Neural cell (in vitro differentiated cells): ENCODE measurements at regions not wholly inside any gene's neighbourhood (a gene's known extent, or its start where the extent isn't known, plus 50 kb on each side); places are given as distances from the start of the nearest gene placed in this dataset.

Experiments
- H2AFZ ChIP-seq: fragments of 200-600, 300-800 bp; sonication (generic), shearing (Covaris generic); 2 replicates; pipeline ENCODE4 v1.6.0; 2014; ENCODE audit warnings: low read depth, mild to moderate bottlenecking, antibody characterized with exemption, low read length, moderate library complexity
- H3F3A ChIP-seq: fragments of 200-600 bp; shearing (Covaris generic); 2 replicates; pipeline ENCODE4 v1.6.1; 2016; ENCODE audit warnings: mild to moderate bottlenecking, moderate library complexity, mixed read lengths, antibody characterized with exemption, low read length; ENCODE audit not compliant: insufficient read depth, poor library complexity, severe bottlenecking
- H3K27ac ChIP-seq: fragments of 200-600, 300-800 bp; sonication (generic), shearing (Covaris generic); 2 replicates; pipeline ENCODE4 v1.5.1; 2014; ENCODE audit warnings: mild to moderate bottlenecking, low read length, moderate library complexity
- H3K27me3 ChIP-seq: fragments of 300-800, 200-600 bp; sonication (generic), shearing (Covaris generic); 2 replicates; pipeline ENCODE4 v1.6.0; 2014; ENCODE audit warnings: mild to moderate bottlenecking, low read depth, low read length, moderate library complexity; ENCODE audit not compliant: insufficient read depth
- H3K36me3 ChIP-seq: fragments of 300-800, 200-600 bp; sonication (generic), shearing (Covaris generic); 2 replicates; pipeline ENCODE4 v1.5.1; 2014; ENCODE audit warnings: mild to moderate bottlenecking, antibody characterized with exemption, low read length, moderate library complexity; ENCODE audit not compliant: insufficient read depth
- H3K4me2 ChIP-seq: fragments of 300-800, 200-600 bp; sonication (generic), shearing (Covaris generic); 2 replicates; pipeline ENCODE4 v1.6.0; 2014; ENCODE audit warnings: mild to moderate bottlenecking, low read length
- H3K4me3 ChIP-seq: fragments of 300-800, 200-600 bp; sonication (generic), shearing (Covaris generic); 2 replicates; pipeline ENCODE4 v1.5.1; 2014; ENCODE audit warnings: mild to moderate bottlenecking, low read length, moderate library complexity
- H3K79me2 ChIP-seq: fragments of 200-600 bp; shearing (Covaris generic); replicated peaks from 2 replicates; pipeline ENCODE4 v1.6.0; 2014; ENCODE audit warnings: mild to moderate bottlenecking, low read length, moderate library complexity; ENCODE audit not compliant: insufficient read depth
- H3K9ac ChIP-seq: fragments of 300-800, 200-600 bp; sonication (generic), shearing (Covaris generic); 2 replicates; pipeline ENCODE4 v1.6.1; 2016; ENCODE audit warnings: mild to moderate bottlenecking, low read length, mixed read lengths
- H3K9me2 ChIP-seq: fragments of 200-600 bp; shearing (Covaris generic); 2 replicates; pipeline ENCODE4 v1.6.1; 2016; ENCODE audit warnings: mild to moderate bottlenecking, low read length, mixed read lengths; ENCODE audit not compliant: insufficient read depth
- H3K9me3 ChIP-seq: fragments of 200-600, 300-800 bp; sonication (generic), shearing (Covaris generic); 2 replicates; pipeline ENCODE4 v1.6.1; 2016; ENCODE audit warnings: mild to moderate bottlenecking, mixed run types, low read length, moderate library complexity, mixed read lengths
- H4K20me1 ChIP-seq: fragments of 200-600 bp; shearing (Covaris generic); 2 replicates; pipeline ENCODE4 v1.6.1; 2016; ENCODE audit warnings: mild to moderate bottlenecking, mixed run types; ENCODE audit not compliant: insufficient read depth
- EP300 ChIP-seq: fragments of 450-650 bp; conservative IDR thresholded peaks from 2 replicates; pipeline ENCODE4 v1.6.1; 2014; ENCODE audit warnings: antibody characterized with exemption, mild to moderate bottlenecking, moderate library complexity; ENCODE audit not compliant: poor library complexity, severe bottlenecking
- EZH2 ChIP-seq: fragments of 200-600, 300-800 bp; shearing (Covaris generic), sonication (generic); IDR thresholded peaks from 2 replicates; pipeline ENCODE4 v1.6.1; 2014; ENCODE audit warnings: antibody characterized with exemption, low read length, borderline replicate concordance, mild to moderate bottlenecking; ENCODE audit not compliant: insufficient read depth, poor library complexity, severe bottlenecking
- MXI1 ChIP-seq: fragments of 450-650 bp; conservative IDR thresholded peaks from 2 replicates; pipeline ENCODE4 v1.6.1; 2014; ENCODE audit warnings: antibody characterized with exemption, mild to moderate bottlenecking; ENCODE audit not compliant: poor library complexity, severe bottlenecking
- POLR2AphosphoS5 ChIP-seq: IDR thresholded peaks from 2 replicates; pipeline ENCODE4 v1.6.1; 2012
- RAD21 ChIP-seq: fragments of 450-650 bp; conservative IDR thresholded peaks from 2 replicates; pipeline ENCODE4 v1.6.1; 2014; ENCODE audit warnings: antibody characterized with exemption, mild to moderate bottlenecking, moderate library complexity
- SMC3 ChIP-seq: fragments of 450-650 bp; conservative IDR thresholded peaks from 2 replicates; pipeline ENCODE4 v1.6.1; 2014; ENCODE audit warnings: antibody characterized with exemption, mild to moderate bottlenecking, moderate library complexity; ENCODE audit not compliant: poor library complexity
- TAF1 ChIP-seq: IDR thresholded peaks from 2 replicates; pipeline ENCODE4 v1.6.1; 2012; ENCODE audit warnings: low read depth
- TF ChIP-seq, protein P1 (sequence below): fragments of 450-650 bp; IDR thresholded peaks from 2 replicates; pipeline ENCODE4 v1.5.1; 2014; ENCODE audit warnings: antibody characterized with exemption, mild to moderate bottlenecking, moderate library complexity; ENCODE audit not compliant: poor library complexity, severe bottlenecking
- TF ChIP-seq, protein P2 (sequence below): IDR thresholded peaks from 2 replicates; pipeline ENCODE4 v1.6.1; 2012; ENCODE audit warnings: borderline replicate concordance

DNA sequence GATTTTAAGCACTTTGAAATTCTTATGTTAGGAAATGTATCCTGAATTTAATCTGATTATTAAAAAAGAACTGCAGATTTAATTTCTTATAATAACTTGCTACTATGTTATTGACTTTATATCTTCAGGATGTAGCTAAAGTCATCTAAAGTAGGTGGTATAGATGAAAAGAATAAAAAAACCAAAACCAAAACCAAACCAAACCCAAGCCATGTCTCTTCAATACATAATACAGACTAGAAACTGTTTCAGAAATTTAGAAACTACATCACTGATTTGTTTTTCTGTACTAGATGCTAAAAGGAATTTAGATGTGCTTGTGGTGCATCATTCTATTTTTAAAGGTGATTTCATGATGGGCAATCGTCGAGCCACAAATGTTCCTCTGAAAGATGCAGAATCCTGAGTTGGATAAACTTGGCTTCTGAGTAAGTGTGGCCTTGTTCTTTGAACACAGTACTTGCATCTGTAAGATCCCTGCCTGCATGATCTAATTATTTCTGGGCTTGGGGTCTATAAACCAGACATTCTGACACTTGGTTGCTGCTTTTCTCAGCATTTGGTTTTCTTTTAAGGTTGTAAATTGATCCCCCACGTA is 287.1 kb upstream of the SUCLG2 start:
- H2AFZ ChIP-seq: no peak overlapping the region
- no peak overlapping the region for H3K4me3 ChIP-seq
- H4K20me1 ChIP-seq: no peaks in the 10 kb centered on the region
- H3K9ac ChIP-seq: no peak overlapping the region
- TF ChIP-seq TAF1: no peak
- no peak for TF ChIP-seq RAD21
- TF ChIP-seq, protein P1, sequence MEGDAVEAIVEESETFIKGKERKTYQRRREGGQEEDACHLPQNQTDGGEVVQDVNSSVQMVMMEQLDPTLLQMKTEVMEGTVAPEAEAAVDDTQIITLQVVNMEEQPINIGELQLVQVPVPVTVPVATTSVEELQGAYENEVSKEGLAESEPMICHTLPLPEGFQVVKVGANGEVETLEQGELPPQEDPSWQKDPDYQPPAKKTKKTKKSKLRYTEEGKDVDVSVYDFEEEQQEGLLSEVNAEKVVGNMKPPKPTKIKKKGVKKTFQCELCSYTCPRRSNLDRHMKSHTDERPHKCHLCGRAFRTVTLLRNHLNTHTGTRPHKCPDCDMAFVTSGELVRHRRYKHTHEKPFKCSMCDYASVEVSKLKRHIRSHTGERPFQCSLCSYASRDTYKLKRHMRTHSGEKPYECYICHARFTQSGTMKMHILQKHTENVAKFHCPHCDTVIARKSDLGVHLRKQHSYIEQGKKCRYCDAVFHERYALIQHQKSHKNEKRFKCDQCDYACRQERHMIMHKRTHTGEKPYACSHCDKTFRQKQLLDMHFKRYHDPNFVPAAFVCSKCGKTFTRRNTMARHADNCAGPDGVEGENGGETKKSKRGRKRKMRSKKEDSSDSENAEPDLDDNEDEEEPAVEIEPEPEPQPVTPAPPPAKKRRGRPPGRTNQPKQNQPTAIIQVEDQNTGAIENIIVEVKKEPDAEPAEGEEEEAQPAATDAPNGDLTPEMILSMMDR: no peak
- no peak for TF ChIP-seq EZH2
- no peak for TF ChIP-seq MXI1
- no peak for TF ChIP-seq SMC3
- TF ChIP-seq, protein P2, sequence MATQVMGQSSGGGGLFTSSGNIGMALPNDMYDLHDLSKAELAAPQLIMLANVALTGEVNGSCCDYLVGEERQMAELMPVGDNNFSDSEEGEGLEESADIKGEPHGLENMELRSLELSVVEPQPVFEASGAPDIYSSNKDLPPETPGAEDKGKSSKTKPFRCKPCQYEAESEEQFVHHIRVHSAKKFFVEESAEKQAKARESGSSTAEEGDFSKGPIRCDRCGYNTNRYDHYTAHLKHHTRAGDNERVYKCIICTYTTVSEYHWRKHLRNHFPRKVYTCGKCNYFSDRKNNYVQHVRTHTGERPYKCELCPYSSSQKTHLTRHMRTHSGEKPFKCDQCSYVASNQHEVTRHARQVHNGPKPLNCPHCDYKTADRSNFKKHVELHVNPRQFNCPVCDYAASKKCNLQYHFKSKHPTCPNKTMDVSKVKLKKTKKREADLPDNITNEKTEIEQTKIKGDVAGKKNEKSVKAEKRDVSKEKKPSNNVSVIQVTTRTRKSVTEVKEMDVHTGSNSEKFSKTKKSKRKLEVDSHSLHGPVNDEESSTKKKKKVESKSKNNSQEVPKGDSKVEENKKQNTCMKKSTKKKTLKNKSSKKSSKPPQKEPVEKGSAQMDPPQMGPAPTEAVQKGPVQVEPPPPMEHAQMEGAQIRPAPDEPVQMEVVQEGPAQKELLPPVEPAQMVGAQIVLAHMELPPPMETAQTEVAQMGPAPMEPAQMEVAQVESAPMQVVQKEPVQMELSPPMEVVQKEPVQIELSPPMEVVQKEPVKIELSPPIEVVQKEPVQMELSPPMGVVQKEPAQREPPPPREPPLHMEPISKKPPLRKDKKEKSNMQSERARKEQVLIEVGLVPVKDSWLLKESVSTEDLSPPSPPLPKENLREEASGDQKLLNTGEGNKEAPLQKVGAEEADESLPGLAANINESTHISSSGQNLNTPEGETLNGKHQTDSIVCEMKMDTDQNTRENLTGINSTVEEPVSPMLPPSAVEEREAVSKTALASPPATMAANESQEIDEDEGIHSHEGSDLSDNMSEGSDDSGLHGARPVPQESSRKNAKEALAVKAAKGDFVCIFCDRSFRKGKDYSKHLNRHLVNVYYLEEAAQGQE: no peak
- no peak for TF ChIP-seq POLR2AphosphoS5
- no peak for TF ChIP-seq EP300
- no peaks in the 10 kb centered on the region for H3F3A ChIP-seq
- H3K36me3 ChIP-seq: no peaks in the 10 kb centered on the region
- H3K27me3 ChIP-seq: no peaks in the 10 kb centered on the region
- H3K9me2 ChIP-seq: no peaks in the 10 kb centered on the region
- H3K27ac ChIP-seq: no peak overlapping the region
- no peaks in the 10 kb centered on the region for H3K9me3 ChIP-seq
- H3K4me2 ChIP-seq: no peak overlapping the region
- peaks cover 3% of the 10 kb centered on the region for H3K79me2 ChIP-seq

DNA sequence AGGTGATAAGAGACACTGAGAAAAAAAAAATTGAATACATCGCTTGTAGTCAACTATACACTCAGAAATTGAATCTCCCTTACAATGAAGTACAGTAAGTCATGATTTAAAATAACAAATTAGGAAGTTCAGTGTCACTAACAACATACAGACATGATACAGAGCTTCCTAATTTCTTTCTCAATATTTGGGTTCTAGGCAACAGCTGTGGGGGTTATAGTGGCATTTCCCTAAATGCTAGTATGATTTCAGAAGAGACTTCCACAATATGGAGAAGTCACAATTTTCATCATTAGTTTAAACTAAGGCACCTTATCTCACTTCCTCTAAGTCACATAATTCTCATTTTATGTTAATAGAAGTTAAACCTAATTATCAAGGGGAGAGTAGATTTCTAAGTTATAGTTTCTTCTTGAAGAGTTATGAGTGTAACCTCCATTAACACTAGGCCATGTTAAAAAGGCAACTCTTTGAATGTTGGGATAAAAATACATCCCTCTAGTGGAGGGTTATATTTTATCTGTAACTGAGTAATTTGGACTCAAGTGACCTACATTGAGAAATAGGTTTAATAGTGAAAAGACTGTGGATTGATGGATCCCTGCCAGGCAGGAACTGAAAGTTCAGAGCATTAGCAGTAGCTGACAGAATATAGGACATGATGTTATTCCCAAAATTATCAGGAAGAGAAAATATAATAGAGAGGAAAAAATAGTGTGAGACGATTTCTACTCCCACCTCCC is 286.0 kb upstream of the SUCLG2 start:
- no peaks in the 10 kb centered on the region for H3F3A ChIP-seq
- no peak overlapping the region for H2AFZ ChIP-seq
- no peaks in the 10 kb centered on the region for H3K9me2 ChIP-seq
- H4K20me1 ChIP-seq: no peaks in the 10 kb centered on the region
- H3K36me3 ChIP-seq: no peaks in the 10 kb centered on the region
- no peak overlapping the region for H3K27ac ChIP-seq
- no peaks in the 10 kb centered on the region for H3K9me3 ChIP-seq
- no peak overlapping the region for H3K9ac ChIP-seq
- no peaks in the 10 kb centered on the region for H3K27me3 ChIP-seq
- no peak overlapping the region for H3K4me2 ChIP-seq
- peaks cover 3% of the 10 kb centered on the region for H3K79me2 ChIP-seq
- no peak overlapping the region for H3K4me3 ChIP-seq
- TF ChIP-seq MXI1: no peak
- TF ChIP-seq, protein P2: no peak
- TF ChIP-seq TAF1: no peak
- TF ChIP-seq SMC3: no peak
- no peak for TF ChIP-seq EP300
- TF ChIP-seq EZH2: no peak
- TF ChIP-seq, protein P1: no peak
- TF ChIP-seq RAD21: no peak
- no peak for TF ChIP-seq POLR2AphosphoS5
